SK-N-MC (cell line): ENCODE measurements at regions not wholly inside any gene's neighbourhood (a gene's known extent, or its start where the extent isn't known, plus 50 kb on each side); places are given as distances from the start of the nearest gene placed in this dataset.

ENCODE experiments used
- EZH2 ChIP-seq: fragments of 200-600 bp; sonication (generic); IDR thresholded peaks from one replicate; pipeline ENCODE4 v1.6.1; 2017; ENCODE audit warnings: antibody characterized with exemption
- FOXP2 ChIP-seq: optimal IDR thresholded peaks from 2 replicates; pipeline ENCODE3; 2011; ENCODE audit warnings: mild to moderate bottlenecking, moderate library complexity; ENCODE audit not compliant: insufficient read depth; ENCODE audit errors: extremely low read length, control extremely low read depth
- POLR2AphosphoS5 ChIP-seq: IDR thresholded peaks from 2 replicates; pipeline ENCODE4 v1.6.1; 2012; ENCODE audit warnings: mild to moderate bottlenecking, low read depth, low read length, borderline replicate concordance

DNA sequence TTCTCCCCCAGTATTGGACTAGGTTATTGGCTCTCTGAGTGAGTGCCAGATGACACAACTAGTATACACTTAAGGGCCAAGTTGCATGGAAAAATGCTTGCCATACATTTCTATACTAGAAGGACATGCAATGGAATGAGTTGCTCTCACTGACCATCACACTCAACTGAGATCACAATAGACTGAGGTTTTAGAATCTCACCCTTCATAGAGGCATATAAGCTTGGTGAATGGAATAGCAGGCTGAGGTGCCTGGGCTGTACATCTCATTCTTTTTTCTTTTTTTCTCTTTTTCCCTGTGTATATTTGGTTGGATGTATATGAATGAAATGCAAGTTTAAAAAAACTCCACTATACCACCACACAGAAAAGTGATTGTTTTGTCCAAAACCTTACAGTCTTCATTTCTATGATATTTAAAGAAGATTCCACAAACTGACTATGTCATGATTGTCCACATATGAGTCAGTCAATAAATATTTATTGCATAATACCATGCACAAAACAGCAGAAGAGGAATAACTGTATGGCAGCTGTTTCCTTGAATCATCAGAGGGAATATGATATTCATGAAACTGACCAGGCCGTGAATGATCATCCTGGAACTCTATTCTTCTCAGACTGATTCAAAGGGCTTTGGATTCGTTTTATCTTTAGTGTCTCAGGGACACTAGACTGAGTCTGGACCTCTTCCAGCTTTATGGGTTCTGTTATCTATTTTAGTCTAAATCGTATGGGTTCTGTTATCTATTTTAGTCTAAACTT lies 122.6 kb upstream of the STK17B start:
- TF ChIP-seq POLR2AphosphoS5 (no peak), EZH2 (no peak), FOXP2 (no peak)
